ENCODE measurements at regions not wholly inside any gene's neighbourhood (a gene's known extent, or its start where the extent isn't known, plus 50 kb on each side); places are given as distances from the start of the nearest gene placed in this dataset.
"Not testable (repeated sequence)": the region's sequence is repeated elsewhere in the genome, so short reads cannot be mapped to it uniquely, and the experiment has no call there.

DNA sequence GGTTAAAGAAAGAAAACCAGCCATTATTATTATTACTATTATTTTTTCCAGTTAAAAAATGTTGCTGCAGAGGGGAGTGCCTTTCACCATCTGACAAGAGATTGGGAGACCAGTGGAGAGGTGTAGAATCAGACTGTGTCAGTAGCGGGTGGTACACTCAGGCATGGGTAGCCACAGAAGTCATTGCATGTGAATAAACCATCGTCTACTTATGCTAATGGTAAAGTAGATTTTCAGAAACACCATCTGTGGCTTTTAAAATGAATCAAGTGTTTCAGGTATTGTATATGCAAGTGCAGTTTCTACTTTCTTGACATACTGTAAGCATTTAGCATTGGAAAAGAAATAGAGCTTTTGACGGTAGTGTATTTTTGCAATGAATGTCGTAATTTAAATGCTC lies 131.5 kb upstream of the SP8 start:
- no peak for DNase-seq (ENCODE audit: extremely low read depth, insufficient read length)
- TF ChIP-seq, protein P1, sequence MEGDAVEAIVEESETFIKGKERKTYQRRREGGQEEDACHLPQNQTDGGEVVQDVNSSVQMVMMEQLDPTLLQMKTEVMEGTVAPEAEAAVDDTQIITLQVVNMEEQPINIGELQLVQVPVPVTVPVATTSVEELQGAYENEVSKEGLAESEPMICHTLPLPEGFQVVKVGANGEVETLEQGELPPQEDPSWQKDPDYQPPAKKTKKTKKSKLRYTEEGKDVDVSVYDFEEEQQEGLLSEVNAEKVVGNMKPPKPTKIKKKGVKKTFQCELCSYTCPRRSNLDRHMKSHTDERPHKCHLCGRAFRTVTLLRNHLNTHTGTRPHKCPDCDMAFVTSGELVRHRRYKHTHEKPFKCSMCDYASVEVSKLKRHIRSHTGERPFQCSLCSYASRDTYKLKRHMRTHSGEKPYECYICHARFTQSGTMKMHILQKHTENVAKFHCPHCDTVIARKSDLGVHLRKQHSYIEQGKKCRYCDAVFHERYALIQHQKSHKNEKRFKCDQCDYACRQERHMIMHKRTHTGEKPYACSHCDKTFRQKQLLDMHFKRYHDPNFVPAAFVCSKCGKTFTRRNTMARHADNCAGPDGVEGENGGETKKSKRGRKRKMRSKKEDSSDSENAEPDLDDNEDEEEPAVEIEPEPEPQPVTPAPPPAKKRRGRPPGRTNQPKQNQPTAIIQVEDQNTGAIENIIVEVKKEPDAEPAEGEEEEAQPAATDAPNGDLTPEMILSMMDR (IDR thresholded peaks at IDR 0.05; ENCODE audit: insufficient read depth, low read length, poor library complexity, severe bottlenecking) = no peak

DNA sequence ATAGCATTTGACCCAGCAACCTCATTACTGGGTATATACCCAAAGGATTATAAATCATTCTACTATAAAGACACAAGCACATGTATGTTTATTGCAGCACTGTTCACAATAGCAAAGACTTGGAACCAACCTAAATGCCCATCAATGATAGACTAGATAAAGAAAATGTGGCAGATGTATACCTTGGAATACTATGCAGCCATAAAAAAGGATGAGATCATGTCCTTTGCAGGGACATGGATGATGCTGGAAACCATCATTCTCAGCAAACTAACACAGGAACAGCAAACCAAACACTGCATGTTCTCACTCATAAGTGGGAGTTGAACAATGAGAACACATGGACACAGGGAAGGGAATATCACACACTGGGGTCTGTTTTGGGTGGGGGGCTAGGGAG lies 140.5 kb upstream of the SP8 start:
- H3K4me3 ChIP-seq (replicated peaks; ENCODE audit: low read depth, low read length); DNase-seq (ENCODE audit: extremely low read depth, insufficient read length); H3K36me3 ChIP-seq (ENCODE audit: control insufficient read depth, insufficient read depth, low read length); H3K27me3 ChIP-seq (replicated peaks; ENCODE audit: control insufficient read depth, insufficient read depth, low read length): not testable (repeated sequence)

More for the DNA sequence above, 131.5 kb upstream of the SP8 start:
- Histone ChIP-seq H3K27me3 (replicated peaks; ENCODE audit: control insufficient read depth, insufficient read depth, low read length) (no peaks in the 10 kb centered on the region), H3K4me3 (replicated peaks; ENCODE audit: low read depth, low read length) (no peak overlapping the region), H3K36me3 (ENCODE audit: control insufficient read depth, insufficient read depth, low read length) (no peaks in the 10 kb centered on the region)

DNA sequence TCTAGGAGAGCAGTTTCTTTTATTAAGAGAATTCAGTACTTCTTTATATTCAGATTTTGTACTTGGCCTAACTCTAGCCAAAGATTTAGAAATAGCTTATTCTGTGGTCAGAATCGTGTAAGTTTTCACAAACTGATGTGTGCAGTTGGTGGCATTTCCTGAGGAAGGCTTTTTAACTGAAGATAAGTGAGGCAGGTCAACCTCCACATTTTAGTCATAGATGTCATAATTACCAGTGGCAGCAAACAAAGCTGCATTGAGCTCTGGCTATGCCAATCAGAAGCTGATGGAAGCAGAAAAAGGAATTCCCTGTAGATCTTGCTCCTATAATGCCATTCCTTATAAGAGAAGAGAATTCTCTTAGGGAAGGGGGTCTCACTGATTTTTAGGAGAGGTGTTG lies 141.3 kb upstream of the SP8 start:
- Histone ChIP-seq H3K36me3 (ENCODE audit: control insufficient read depth, insufficient read depth, low read length) (no peaks in the 10 kb centered on the region), H3K27me3 (replicated peaks; ENCODE audit: control insufficient read depth, insufficient read depth, low read length) (no peaks in the 10 kb centered on the region), H3K4me3 (replicated peaks; ENCODE audit: low read depth, low read length) (no peak overlapping the region)
- TF ChIP-seq, protein P1 (IDR thresholded peaks at IDR 0.05; ENCODE audit: insufficient read depth, low read length, poor library complexity, severe bottlenecking) = no peak
- no peak for DNase-seq (ENCODE audit: extremely low read depth, insufficient read length)

DNA sequence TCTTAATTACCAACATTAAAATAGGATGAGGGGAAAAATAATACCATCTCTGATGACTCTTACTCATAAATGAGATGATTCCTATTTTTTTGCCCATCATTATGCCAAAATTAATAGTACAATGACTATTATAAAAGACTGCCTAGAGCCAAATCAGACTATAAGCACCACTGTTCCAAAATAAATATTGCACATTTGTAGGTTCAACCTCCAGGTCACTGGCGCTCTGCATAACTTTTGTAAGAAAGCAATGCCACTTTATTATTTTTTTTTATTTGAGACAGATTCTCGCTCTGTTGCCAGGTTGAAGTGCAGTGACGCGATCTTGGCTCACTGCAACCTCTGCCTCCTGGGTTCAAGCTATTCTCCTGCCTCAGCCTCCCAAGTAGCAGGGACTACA lies 142.5 kb upstream of the SP8 start:
- no peak overlapping the region for H3K4me3 ChIP-seq (replicated peaks; ENCODE audit: low read depth, low read length)
- no peaks in the 10 kb centered on the region for H3K36me3 ChIP-seq (ENCODE audit: control insufficient read depth, insufficient read depth, low read length)
- no peaks in the 10 kb centered on the region for H3K27me3 ChIP-seq (replicated peaks; ENCODE audit: control insufficient read depth, insufficient read depth, low read length)
- TF ChIP-seq, protein P1 (IDR thresholded peaks at IDR 0.05; ENCODE audit: insufficient read depth, low read length, poor library complexity, severe bottlenecking) = no peak
- no peak for DNase-seq (ENCODE audit: extremely low read depth, insufficient read length)

DNA sequence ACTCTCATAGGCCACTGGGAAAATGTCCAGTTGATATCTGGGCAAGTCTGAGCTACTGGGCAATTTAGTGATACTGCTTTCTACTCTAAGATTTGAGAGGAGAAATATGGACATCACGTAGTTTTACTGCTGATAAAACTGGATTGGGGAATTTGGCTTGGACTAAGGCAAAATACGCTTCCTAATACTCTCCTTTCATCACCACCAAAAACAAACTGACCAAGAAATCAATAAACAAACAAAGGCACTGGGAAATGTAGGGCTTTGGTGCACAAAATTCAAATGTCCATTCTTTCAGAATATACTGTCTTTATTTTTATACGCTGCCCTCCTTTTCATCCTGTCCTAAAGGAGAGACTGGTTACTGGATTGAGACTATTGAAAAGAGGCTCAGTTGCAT lies 145.1 kb upstream of the SP8 start:
- H3K27me3 ChIP-seq (replicated peaks; ENCODE audit: control insufficient read depth, insufficient read depth, low read length) = no peaks in the 10 kb centered on the region
- TF ChIP-seq, protein P1 (IDR thresholded peaks at IDR 0.05; ENCODE audit: insufficient read depth, low read length, poor library complexity, severe bottlenecking) = no peak
- no peak overlapping the region for H3K4me3 ChIP-seq (replicated peaks; ENCODE audit: low read depth, low read length)
- no peaks in the 10 kb centered on the region for H3K36me3 ChIP-seq (ENCODE audit: control insufficient read depth, insufficient read depth, low read length)
- DNase-seq (ENCODE audit: extremely low read depth, insufficient read length) = no peak

DNA sequence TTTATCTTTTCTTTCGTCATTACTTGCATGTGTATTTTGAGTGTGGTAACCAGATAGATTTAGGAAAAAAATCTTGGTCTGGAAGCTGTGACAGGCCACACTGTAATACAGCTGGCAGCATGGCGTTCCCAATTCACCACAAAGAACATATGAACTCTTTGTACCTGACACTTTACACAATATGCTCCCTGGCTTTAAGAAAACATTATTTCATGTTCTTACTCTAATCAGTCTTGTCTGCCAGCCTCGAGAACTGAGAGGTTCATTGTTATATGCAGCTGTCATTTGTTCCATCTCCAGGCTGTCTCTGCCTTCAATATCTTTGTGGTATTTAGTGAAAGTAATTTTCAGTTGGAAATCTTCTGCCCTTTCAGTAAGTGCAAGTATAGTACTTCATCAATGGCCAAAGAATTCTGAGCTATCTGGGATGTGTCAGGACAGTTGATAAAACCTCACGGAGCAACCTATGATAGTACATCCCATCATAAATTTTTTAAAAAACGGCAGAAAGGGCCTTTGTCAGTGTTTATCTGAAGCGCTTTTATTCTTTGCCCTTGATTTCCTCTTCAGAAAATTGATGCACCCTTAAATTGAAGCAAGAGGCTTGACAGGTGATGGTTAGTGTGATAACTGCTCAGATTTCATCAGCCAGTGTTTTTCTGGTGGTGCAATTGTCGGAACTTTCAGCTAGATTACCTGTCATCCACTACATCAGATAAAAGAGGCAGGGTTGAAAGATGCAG lies 146.3 kb upstream of the SP8 start:
- H3K36me3 ChIP-seq (ENCODE audit: control insufficient read depth, insufficient read depth, low read length) = no peaks in the 10 kb centered on the region
- DNase-seq (ENCODE audit: extremely low read depth, insufficient read length) = no peak
- H3K4me3 ChIP-seq (replicated peaks; ENCODE audit: low read depth, low read length) = no peak overlapping the region
- TF ChIP-seq, protein P1 (IDR thresholded peaks at IDR 0.05; ENCODE audit: insufficient read depth, low read length, poor library complexity, severe bottlenecking) = no peak
- H3K27me3 ChIP-seq (replicated peaks; ENCODE audit: control insufficient read depth, insufficient read depth, low read length) = no peaks in the 10 kb centered on the region
